BLaER1 (cell line): ENCODE measurements at regions not wholly inside any gene's neighbourhood (a gene's known extent, or its start where the extent isn't known, plus 50 kb on each side); places are given as distances from the start of the nearest gene placed in this dataset.

ENCODE experiments used
- H3K27ac ChIP-seq: shearing (Covaris generic); formaldehyde crosslinking; 2 replicates; pipeline ENCODE4 v1.8.1; 2022
- H3K27me3 ChIP-seq: shearing (Covaris generic); formaldehyde crosslinking; 2 replicates; pipeline ENCODE4 v1.8.1; 2022
- H3K36me3 ChIP-seq: shearing (Covaris generic); formaldehyde crosslinking; 2 replicates; pipeline ENCODE4 v1.8.1; 2022
- H3K4me1 ChIP-seq: shearing (Covaris generic); formaldehyde crosslinking; 2 replicates; pipeline ENCODE4 v1.8.1; 2022
- H3K4me2 ChIP-seq: shearing (Covaris generic); formaldehyde crosslinking; 2 replicates; pipeline ENCODE4 v1.8.1; 2022
- H3K4me3 ChIP-seq: shearing (Covaris generic); formaldehyde crosslinking; 2 replicates; pipeline ENCODE4 v1.8.1; 2022
- H3K9ac ChIP-seq: shearing (Covaris generic); formaldehyde crosslinking; 2 replicates; pipeline ENCODE4 v1.8.1; 2022
- H3K9me3 ChIP-seq: shearing (Covaris generic); formaldehyde crosslinking; 2 replicates; pipeline ENCODE4 v1.8.1; 2022
- H4K20me1 ChIP-seq: shearing (Covaris generic); formaldehyde crosslinking; 2 replicates; pipeline ENCODE4 v1.8.1; 2022
- Cebpa-rat ChIP-seq: shearing (Covaris generic); IDR thresholded peaks from 2 replicates; pipeline ENCODE4 v1.8.1; 2022

- H3K9ac ChIP-seq = no peak overlapping the region
- no peaks in the 10 kb centered on the region for H4K20me1 ChIP-seq
- no peak overlapping the region for H3K4me3 ChIP-seq
- no peaks in the 10 kb centered on the region for H3K9me3 ChIP-seq
- TF ChIP-seq Cebpa-rat = no peak
- H3K27me3 ChIP-seq = no peaks in the 10 kb centered on the region; the same call in 1 of the 2 replicates
- no peaks in the 10 kb centered on the region for H3K4me1 ChIP-seq
- H3K36me3 ChIP-seq = no peaks in the 10 kb centered on the region
- H3K4me2 ChIP-seq = no peak overlapping the region
- H3K27ac ChIP-seq = no peak overlapping the region
Observed at GRCh38 chr14:44316647-44317440, 190.2 kb downstream of the FSCB start.

DNA sequence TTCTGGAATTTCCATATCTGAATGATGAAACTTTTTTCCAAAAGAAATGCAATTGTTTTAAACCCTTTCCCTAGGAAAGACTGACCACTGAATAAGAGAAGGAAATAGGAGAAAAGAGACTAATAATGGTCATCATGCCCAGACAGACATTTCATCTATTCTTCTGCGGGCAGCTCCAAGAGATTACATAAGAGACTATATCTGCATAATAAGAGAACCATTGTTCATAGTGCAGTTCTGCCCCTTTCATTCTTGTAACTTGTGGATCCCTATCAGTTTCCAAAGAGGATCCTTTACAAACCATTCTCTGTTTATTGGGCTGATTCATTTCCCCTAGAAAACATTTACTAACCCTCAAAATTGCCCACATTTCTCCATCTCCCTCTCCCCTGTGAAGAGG, 197.8 kb downstream of the FSCB start:
- Histone ChIP-seq H4K20me1 (no peaks in the 10 kb centered on the region), H3K4me2 (no peak overlapping the region), H3K9me3 (no peaks in the 10 kb centered on the region), H3K36me3 (no peaks in the 10 kb centered on the region), H3K27me3 (no peaks in the 10 kb centered on the region), H3K9ac (no peak overlapping the region), H3K4me1 (no peaks in the 10 kb centered on the region), H3K4me3 (no peak overlapping the region), H3K27ac (no peak overlapping the region)
- no peak for TF ChIP-seq Cebpa-rat

DNA sequence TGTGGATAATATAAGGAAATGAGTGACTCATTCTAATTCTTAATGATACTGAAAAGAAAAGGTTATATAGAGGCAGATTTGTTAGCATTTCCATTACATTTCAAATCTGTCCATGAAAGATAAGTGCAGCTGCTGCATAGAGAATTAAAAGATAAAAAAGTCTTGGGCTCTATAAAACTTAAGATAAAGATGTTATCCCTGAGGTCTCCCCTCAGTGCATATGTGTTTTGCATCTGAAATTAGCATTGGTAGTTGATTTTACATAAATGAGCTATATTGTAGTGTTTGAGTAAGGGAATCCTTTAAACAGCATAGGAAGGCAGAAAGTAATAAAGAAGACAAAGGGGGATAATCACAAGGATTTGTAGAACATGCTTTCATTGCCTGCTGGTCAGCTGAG, 206.2 kb downstream of the FSCB start:
- no peak overlapping the region for H3K27ac ChIP-seq
- H3K9me3 ChIP-seq = no peaks in the 10 kb centered on the region
- H3K9ac ChIP-seq = no peak overlapping the region
- no peaks in the 10 kb centered on the region for H3K4me1 ChIP-seq
- H4K20me1 ChIP-seq = no peaks in the 10 kb centered on the region
- no peak overlapping the region for H3K4me3 ChIP-seq
- no peaks in the 10 kb centered on the region for H3K27me3 ChIP-seq
- no peak overlapping the region for H3K4me2 ChIP-seq
- TF ChIP-seq Cebpa-rat = no peak
- no peaks in the 10 kb centered on the region for H3K36me3 ChIP-seq

GRCh38 chr14:44297437-44297836, 209.6 kb downstream of the FSCB start:
- H3K27ac ChIP-seq = no peak overlapping the region
- no peaks in the 10 kb centered on the region for H3K27me3 ChIP-seq
- no peak overlapping the region for H3K4me2 ChIP-seq
- H3K9ac ChIP-seq = no peak overlapping the region
- no peaks in the 10 kb centered on the region for H3K4me1 ChIP-seq
- TF ChIP-seq Cebpa-rat = no peak
- no peaks in the 10 kb centered on the region for H3K9me3 ChIP-seq
- no peaks in the 10 kb centered on the region for H3K36me3 ChIP-seq
- no peak overlapping the region for H3K4me3 ChIP-seq
- no peaks in the 10 kb centered on the region for H4K20me1 ChIP-seq

DNA sequence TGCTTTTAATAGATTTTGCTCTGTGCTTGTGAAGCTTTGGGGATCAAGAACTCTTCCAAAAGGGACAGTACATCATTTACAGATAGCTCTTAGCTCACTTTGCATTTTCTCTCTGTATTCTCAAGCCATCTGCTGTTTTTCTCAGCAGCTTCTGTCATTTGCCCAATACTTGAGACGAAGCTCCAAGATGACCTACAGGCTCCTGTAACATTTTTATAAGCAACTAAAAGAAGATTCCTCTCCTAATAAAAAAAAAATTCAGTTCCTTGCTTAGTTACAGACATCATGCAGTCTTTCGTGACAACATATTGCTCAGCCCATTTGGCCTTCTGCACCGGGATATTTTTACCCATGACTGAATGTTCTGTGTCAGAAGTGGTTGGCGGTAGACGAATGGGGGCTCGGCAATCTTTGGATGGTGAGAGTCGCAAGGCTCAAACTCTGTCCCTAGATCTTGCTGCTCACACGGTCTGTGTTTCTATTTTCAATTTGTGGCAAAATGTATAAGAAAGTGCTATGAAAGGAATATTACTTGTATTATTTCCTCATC, 215.6 kb downstream of the FSCB start:
- no peaks in the 10 kb centered on the region for H4K20me1 ChIP-seq
- no peak overlapping the region for H3K9ac ChIP-seq
- no peak overlapping the region for H3K4me2 ChIP-seq
- H3K27ac ChIP-seq = no peak overlapping the region
- no peaks in the 10 kb centered on the region for H3K36me3 ChIP-seq
- no peaks in the 10 kb centered on the region for H3K9me3 ChIP-seq
- H3K4me3 ChIP-seq = no peak overlapping the region
- no peaks in the 10 kb centered on the region for H3K27me3 ChIP-seq
- H3K4me1 ChIP-seq = no peaks in the 10 kb centered on the region
- TF ChIP-seq Cebpa-rat = no peak

GRCh38 chr14:44287858-44288257, 219.2 kb downstream of the FSCB start:
- Histone ChIP-seq H4K20me1 (no peaks in the 10 kb centered on the region), H3K4me1 (no peaks in the 10 kb centered on the region), H3K36me3 (no peaks in the 10 kb centered on the region), H3K27me3 (no peaks in the 10 kb centered on the region), H3K9me3 (no peaks in the 10 kb centered on the region), H3K27ac (no peak overlapping the region), H3K4me3 (no peak overlapping the region), H3K9ac (no peak overlapping the region), H3K4me2 (no peak overlapping the region)
- no peak for TF ChIP-seq Cebpa-rat

DNA sequence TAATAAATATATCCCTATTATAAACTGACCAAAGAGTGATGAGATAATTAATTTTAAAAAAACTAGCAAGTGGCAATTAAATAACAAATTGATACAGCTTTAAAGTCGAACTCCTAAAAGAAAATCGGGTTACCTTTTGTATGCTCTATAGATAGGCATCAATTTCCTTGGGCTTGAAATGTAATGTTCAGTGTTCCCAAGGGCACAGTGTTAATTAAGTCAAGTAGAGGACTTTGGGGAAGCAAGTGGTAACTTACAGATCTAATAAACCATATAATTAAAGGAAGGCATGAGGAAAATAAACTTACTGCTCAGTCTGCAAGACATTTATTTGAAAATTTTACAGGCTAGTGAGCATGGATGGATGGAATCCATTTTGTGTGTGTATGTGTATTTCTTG, 220.9 kb downstream of the FSCB start:
- Histone ChIP-seq H3K9me3 (no peaks in the 10 kb centered on the region), H3K4me3 (no peak overlapping the region), H3K9ac (no peak overlapping the region), H3K36me3 (no peaks in the 10 kb centered on the region), H3K27me3 (no peaks in the 10 kb centered on the region), H3K27ac (no peak overlapping the region), H3K4me2 (no peak overlapping the region), H4K20me1 (no peaks in the 10 kb centered on the region), H3K4me1 (no peaks in the 10 kb centered on the region)
- no peak for TF ChIP-seq Cebpa-rat

GRCh38 chr14:44283836-44284235, 223.2 kb downstream of the FSCB start:
- Histone ChIP-seq H3K27me3 (no peaks in the 10 kb centered on the region), H3K9ac (no peak overlapping the region), H3K4me2 (no peak overlapping the region), H3K4me1 (no peaks in the 10 kb centered on the region), H3K4me3 (no peak overlapping the region), H3K27ac (no peak overlapping the region), H4K20me1 (no peaks in the 10 kb centered on the region), H3K36me3 (no peaks in the 10 kb centered on the region), H3K9me3 (no peaks in the 10 kb centered on the region)
- no peak for TF ChIP-seq Cebpa-rat

DNA sequence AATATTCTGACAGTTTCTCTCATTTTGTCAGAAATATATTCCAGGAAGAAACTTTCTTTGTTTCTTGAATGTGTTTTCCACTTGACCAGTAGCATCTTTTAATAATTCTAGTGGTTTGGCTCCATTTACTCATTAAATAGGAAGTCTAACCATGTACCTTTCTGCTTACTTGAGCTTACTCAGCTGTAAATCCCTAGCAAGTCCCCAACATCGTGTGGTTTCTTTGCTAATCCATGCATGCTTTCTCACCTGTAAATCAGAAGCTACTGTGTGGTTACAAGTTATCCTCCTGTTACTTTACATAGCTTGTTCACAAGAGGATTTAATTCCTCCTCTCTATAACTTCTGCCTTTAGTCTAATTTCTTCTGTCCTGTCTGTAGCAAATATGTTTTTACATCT, 227.7 kb downstream of the FSCB start:
- Histone ChIP-seq H3K9ac (no peak overlapping the region), H3K4me1 (no peaks in the 10 kb centered on the region), H3K36me3 (no peaks in the 10 kb centered on the region), H3K9me3 (no peaks in the 10 kb centered on the region), H3K4me2 (no peak overlapping the region), H3K27ac (no peak overlapping the region), H3K4me3 (no peak overlapping the region), H4K20me1 (no peaks in the 10 kb centered on the region), H3K27me3 (no peaks in the 10 kb centered on the region)
- no peak for TF ChIP-seq Cebpa-rat

GRCh38 chr14:44271637-44272036, 235.4 kb downstream of the FSCB start:
- Histone ChIP-seq H4K20me1 (no peaks in the 10 kb centered on the region), H3K36me3 (no peaks in the 10 kb centered on the region), H3K27ac (no peak overlapping the region), H3K27me3 (no peaks in the 10 kb centered on the region), H3K4me1 (no peaks in the 10 kb centered on the region), H3K4me2 (no peak overlapping the region), H3K9ac (no peak overlapping the region), H3K4me3 (no peak overlapping the region), H3K9me3 (no peaks in the 10 kb centered on the region)
- TF ChIP-seq Cebpa-rat = no peak

- Histone ChIP-seq H3K27me3 (no peaks in the 10 kb centered on the region), H3K27ac (no peak overlapping the region), H3K4me1 (no peaks in the 10 kb centered on the region), H3K9me3 (no peaks in the 10 kb centered on the region), H4K20me1 (no peaks in the 10 kb centered on the region), H3K4me2 (no peak overlapping the region), H3K4me3 (no peak overlapping the region), H3K9ac (no peak overlapping the region), H3K36me3 (no peaks in the 10 kb centered on the region)
- TF ChIP-seq Cebpa-rat = no peak
Observed at GRCh38 chr14:44271006-44271405, 236.1 kb downstream of the FSCB start.
